ENCODE measurements at regions not wholly inside any gene's neighbourhood (a gene's known extent, or its start where the extent isn't known, plus 50 kb on each side); places are given as distances from the start of the nearest gene placed in this dataset.

GRCh38 chr7:79714081-79714480, 260.6 kb upstream of the MAGI2 start:
- TF ChIP-seq CTCF (IDR thresholded peaks at IDR 0.05; ENCODE audit: low read depth, low read length, missing control alignments) = no peak
- DNase-seq (ENCODE audit: low read depth) = no peak
- H3K4me3 ChIP-seq (ENCODE audit: low read depth, low read length) = no peak overlapping the region

- no peak for DNase-seq (ENCODE audit: low read depth)
- no peak overlapping the region for H3K4me3 ChIP-seq (ENCODE audit: low read depth, low read length)
- TF ChIP-seq CTCF (IDR thresholded peaks at IDR 0.05; ENCODE audit: low read depth, low read length, missing control alignments) = no peak
These were observed 259.8 kb upstream of the MAGI2 start for GRCh38 chr7:79713276-79713675.

GRCh38 chr7:79711660-79712059, 258.2 kb upstream of the MAGI2 start:
- H3K4me3 ChIP-seq (ENCODE audit: low read depth, low read length) = no peak overlapping the region
- DNase-seq (ENCODE audit: low read depth) = no peak
- TF ChIP-seq CTCF (IDR thresholded peaks at IDR 0.05; ENCODE audit: low read depth, low read length, missing control alignments) = no peak

GRCh38 chr7:79709574-79710409, 256.3 kb upstream of the MAGI2 start:
- no peak for TF ChIP-seq CTCF (IDR thresholded peaks at IDR 0.05; ENCODE audit: low read depth, low read length, missing control alignments)
- DNase-seq (ENCODE audit: low read depth) = no peak
- H3K4me3 ChIP-seq (ENCODE audit: low read depth, low read length) = no peak overlapping the region

GRCh38 chr7:79702116-79702515, 248.6 kb upstream of the MAGI2 start:
- H3K4me3 ChIP-seq (ENCODE audit: low read depth, low read length) = no peak overlapping the region
- TF ChIP-seq CTCF (IDR thresholded peaks at IDR 0.05; ENCODE audit: low read depth, low read length, missing control alignments) = no peak
- DNase-seq (ENCODE audit: low read depth) = no peak

- DNase-seq (ENCODE audit: low read depth) = no peak
- TF ChIP-seq CTCF (IDR thresholded peaks at IDR 0.05; ENCODE audit: low read depth, low read length, missing control alignments) = no peak
- H3K4me3 ChIP-seq (ENCODE audit: low read depth, low read length) = no peak overlapping the region
These were observed 238.5 kb upstream of the MAGI2 start for GRCh38 chr7:79692015-79692414.

GRCh38 chr7:79691074-79691473, 237.6 kb upstream of the MAGI2 start:
- DNase-seq (ENCODE audit: low read depth) = no peak
- TF ChIP-seq CTCF (IDR thresholded peaks at IDR 0.05; ENCODE audit: low read depth, low read length, missing control alignments) = no peak
- H3K4me3 ChIP-seq (ENCODE audit: low read depth, low read length) = no peak overlapping the region
